ENCODE measurements at regions not wholly inside any gene's neighbourhood (a gene's known extent, or its start where the extent isn't known, plus 50 kb on each side); places are given as distances from the start of the nearest gene placed in this dataset.
"Not testable (repeated sequence)": the region's sequence is repeated elsewhere in the genome, so short reads cannot be mapped to it uniquely, and the experiment has no call there.

DNA sequence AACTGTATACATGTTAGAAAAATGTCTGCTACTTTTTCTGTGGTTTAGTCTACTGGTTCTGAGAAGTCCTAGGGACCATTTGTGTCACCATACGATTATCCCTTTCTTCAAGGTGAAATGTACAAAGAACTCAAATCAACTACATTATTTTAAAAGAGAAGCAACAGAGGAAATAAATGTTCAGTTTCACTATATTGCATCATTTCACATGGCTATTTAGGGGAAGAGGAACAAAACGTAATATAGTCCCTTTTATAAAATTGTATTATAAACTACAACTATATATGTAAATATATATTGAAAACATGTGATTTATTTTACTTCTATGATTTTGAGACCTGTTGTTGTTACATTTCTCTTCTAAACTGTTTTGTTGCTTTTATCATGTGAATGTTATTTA lies 1308.0 kb downstream of the EPHA7 start:
- DNase-seq (ENCODE audit: low read depth), result no peak
- no peak overlapping the region for H3K4me3 ChIP-seq (ENCODE audit: low read depth, low read length)
- TF ChIP-seq MYC (IDR thresholded peaks at IDR 0.05; ENCODE audit: low read depth, low read length) (no peak), POLR2A (IDR thresholded peaks at IDR 0.05; ENCODE audit: extremely low read depth, insufficient read length) (no peak)
- TF ChIP-seq, protein P1, sequence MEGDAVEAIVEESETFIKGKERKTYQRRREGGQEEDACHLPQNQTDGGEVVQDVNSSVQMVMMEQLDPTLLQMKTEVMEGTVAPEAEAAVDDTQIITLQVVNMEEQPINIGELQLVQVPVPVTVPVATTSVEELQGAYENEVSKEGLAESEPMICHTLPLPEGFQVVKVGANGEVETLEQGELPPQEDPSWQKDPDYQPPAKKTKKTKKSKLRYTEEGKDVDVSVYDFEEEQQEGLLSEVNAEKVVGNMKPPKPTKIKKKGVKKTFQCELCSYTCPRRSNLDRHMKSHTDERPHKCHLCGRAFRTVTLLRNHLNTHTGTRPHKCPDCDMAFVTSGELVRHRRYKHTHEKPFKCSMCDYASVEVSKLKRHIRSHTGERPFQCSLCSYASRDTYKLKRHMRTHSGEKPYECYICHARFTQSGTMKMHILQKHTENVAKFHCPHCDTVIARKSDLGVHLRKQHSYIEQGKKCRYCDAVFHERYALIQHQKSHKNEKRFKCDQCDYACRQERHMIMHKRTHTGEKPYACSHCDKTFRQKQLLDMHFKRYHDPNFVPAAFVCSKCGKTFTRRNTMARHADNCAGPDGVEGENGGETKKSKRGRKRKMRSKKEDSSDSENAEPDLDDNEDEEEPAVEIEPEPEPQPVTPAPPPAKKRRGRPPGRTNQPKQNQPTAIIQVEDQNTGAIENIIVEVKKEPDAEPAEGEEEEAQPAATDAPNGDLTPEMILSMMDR (IDR thresholded peaks at IDR 0.05; ENCODE audit: low read depth, low read length), result no peak
- TF ChIP-seq, protein P2, sequence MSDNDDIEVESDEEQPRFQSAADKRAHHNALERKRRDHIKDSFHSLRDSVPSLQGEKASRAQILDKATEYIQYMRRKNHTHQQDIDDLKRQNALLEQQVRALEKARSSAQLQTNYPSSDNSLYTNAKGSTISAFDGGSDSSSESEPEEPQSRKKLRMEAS (IDR thresholded peaks at IDR 0.05; ENCODE audit: low read depth, low read length), result no peak

DNA sequence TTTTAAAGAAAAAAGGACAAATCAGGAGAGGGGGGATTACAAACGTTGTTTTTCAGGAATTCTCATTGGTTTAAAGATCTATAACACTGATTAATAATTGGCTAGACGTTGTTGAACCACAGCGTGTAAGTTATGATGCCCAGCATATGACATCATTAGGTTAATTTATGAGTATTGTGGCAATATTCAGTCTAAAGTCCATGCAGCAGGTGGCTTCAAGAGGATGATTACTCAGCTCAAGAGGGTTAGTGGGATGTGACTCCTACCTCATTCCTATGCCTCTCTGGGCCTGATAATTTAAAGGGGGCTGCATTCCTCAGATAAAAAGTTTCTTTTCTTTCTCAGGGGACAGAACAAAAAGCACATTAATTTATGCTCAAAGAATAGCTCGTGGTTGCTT lies 1309.0 kb downstream of the EPHA7 start:
- no peak for DNase-seq (ENCODE audit: low read depth)
- no peak overlapping the region for H3K4me3 ChIP-seq (ENCODE audit: low read depth, low read length)
- no peak for TF ChIP-seq MYC (IDR thresholded peaks at IDR 0.05; ENCODE audit: low read depth, low read length)
- TF ChIP-seq POLR2A (IDR thresholded peaks at IDR 0.05; ENCODE audit: extremely low read depth, insufficient read length), result no peak
- TF ChIP-seq, protein P1 (IDR thresholded peaks at IDR 0.05; ENCODE audit: low read depth, low read length), result no peak
- TF ChIP-seq, protein P2 (IDR thresholded peaks at IDR 0.05; ENCODE audit: low read depth, low read length), result no peak

DNA sequence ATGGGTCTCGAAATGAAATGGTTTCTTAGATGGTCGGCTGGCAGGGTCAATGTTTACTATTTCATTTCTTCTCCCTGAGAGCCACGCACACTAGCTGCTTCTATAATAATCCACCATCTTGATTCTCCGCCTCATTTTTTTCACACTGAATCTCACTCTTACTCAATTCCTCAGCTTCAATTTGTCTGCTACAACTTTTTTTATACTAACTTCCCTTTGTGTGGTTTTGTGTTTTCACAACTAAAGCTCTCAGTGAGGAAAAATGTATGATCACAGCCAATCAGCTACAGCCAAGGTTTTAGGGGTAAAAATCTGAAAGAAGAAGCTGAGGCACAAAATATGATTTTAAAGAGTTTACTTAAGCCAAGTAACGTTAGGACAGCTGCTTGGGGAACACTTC lies 1309.4 kb downstream of the EPHA7 start:
- TF ChIP-seq, protein P1 (IDR thresholded peaks at IDR 0.05; ENCODE audit: low read depth, low read length), result no peak
- TF ChIP-seq POLR2A (IDR thresholded peaks at IDR 0.05; ENCODE audit: extremely low read depth, insufficient read length), result no peak
- TF ChIP-seq, protein P2 (IDR thresholded peaks at IDR 0.05; ENCODE audit: low read depth, low read length), result no peak
- no peak for TF ChIP-seq MYC (IDR thresholded peaks at IDR 0.05; ENCODE audit: low read depth, low read length)
- no peak overlapping the region for H3K4me3 ChIP-seq (ENCODE audit: low read depth, low read length)
- no peak for DNase-seq (ENCODE audit: low read depth)

DNA sequence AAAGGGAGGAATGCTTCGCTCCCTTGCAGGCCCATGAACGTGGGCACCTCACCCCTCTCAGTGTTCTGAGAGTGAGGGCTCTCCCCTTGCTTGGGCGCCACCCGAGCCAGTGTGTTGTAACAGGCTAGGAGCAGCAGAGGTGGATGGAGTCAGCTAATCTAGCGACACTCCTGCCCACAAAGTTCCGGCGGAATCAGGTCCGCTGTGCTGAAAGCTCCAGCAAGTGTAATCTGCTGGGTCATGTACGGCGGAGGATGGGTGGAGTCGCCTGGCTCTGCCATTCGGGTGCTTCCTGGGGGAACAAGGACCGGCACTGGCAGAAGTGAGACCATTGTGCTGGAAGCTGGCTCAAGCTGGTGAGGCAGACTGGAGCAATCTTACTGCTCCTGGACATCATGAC lies 1310.1 kb downstream of the EPHA7 start:
- DNase-seq (ENCODE audit: low read depth), result no peak
- H3K4me3 ChIP-seq (ENCODE audit: low read depth, low read length), result no peak overlapping the region
- TF ChIP-seq, protein P1 (IDR thresholded peaks at IDR 0.05; ENCODE audit: low read depth, low read length), result no peak
- no peak for TF ChIP-seq POLR2A (IDR thresholded peaks at IDR 0.05; ENCODE audit: extremely low read depth, insufficient read length)
- TF ChIP-seq, protein P2 (IDR thresholded peaks at IDR 0.05; ENCODE audit: low read depth, low read length), result no peak
- TF ChIP-seq MYC (IDR thresholded peaks at IDR 0.05; ENCODE audit: low read depth, low read length), result no peak

DNA sequence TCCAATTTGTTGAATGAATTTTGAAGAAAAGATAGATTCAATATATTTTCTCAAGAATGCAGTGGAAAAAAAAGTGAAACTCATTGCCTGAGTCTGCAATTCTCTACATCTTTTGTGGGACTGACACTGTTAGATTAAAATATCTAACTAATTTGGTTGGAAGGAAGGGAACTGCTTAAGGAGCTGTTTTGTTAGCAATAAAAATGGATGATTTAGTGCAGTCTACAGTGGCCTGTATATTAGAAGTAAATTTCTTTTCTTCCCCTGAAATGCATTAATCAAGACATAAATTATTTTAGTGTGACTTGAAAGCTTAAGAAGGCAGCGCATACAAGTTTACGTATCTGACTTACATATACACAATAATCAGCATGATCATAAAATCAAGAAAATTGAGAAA lies 1332.6 kb downstream of the EPHA7 start:
- no peak for DNase-seq (ENCODE audit: low read depth)
- no peak for TF ChIP-seq POLR2A (IDR thresholded peaks at IDR 0.05; ENCODE audit: extremely low read depth, insufficient read length)
- TF ChIP-seq MYC (IDR thresholded peaks at IDR 0.05; ENCODE audit: low read depth, low read length), result no peak
- TF ChIP-seq, protein P1 (IDR thresholded peaks at IDR 0.05; ENCODE audit: low read depth, low read length), result no peak
- TF ChIP-seq, protein P2 (IDR thresholded peaks at IDR 0.05; ENCODE audit: low read depth, low read length), result no peak
- H3K4me3 ChIP-seq (ENCODE audit: low read depth, low read length), result no peak overlapping the region

DNA sequence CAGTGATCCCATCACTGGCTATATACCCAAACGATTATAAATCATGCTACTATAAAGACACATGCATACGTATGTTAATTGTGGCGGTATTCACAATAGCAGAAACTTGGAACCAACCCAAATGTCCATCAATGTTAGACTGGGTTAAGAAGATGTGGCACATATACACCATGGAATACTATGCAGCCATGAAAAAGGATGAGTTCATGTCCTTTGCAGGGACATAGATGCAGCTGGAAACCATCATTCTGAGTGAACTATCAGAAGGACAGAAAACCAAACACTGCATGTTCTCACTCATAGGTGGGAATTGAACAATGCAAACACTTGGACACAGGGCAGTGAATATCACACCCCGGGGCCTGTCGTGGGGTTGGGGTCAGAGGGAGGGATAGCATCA lies 1335.4 kb downstream of the EPHA7 start:
- H3K4me3 ChIP-seq (ENCODE audit: low read depth, low read length); DNase-seq (ENCODE audit: low read depth): not testable (repeated sequence)
